ENCODE measurements at regions not wholly inside any gene's neighbourhood (a gene's known extent, or its start where the extent isn't known, plus 50 kb on each side); places are given as distances from the start of the nearest gene placed in this dataset.

DNA sequence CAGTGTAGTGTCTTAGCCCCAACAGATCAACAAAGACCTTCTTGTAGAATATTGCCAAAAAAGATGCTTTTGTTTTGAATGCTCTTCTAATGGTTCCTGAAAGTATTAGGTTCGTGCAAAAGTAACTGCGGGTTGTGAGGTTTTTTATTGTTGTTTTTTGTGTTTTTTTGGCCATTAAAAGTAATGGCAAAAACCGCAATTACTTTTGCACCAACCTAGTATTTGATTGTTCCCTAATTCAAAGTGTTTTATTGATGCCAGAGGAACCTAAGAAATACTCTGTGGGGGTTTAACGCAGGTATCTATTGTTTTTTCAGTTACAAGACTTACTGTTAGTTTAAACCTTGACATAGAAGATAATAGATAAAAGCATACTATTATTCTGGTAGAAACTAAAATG is 150.8 kb upstream of the DAAM1 start (continued):
- no peak for TF ChIP-seq CTCF (IDR thresholded peaks at IDR 0.05; ENCODE audit: control extremely low read depth in 1 of 3, insufficient read depth in 1 of 3, low read depth in 1 of 3, low read length in 3 of 3)
- TF ChIP-seq JUN (IDR thresholded peaks at IDR 0.05; ENCODE audit: low read depth, low read length), result no peak
- no peak for TF ChIP-seq EGR1 (IDR thresholded peaks at IDR 0.05; ENCODE audit: borderline replicate concordance, low read depth, low read length)
- TF ChIP-seq KDM5A (IDR thresholded peaks at IDR 0.05; ENCODE audit: low read length), result no peak
- TF ChIP-seq SP2 (IDR thresholded peaks at IDR 0.05; ENCODE audit: low read length), result no peak
- TF ChIP-seq FOSL1 (IDR thresholded peaks at IDR 0.05; ENCODE audit: insufficient read depth, low read depth, low read length), result no peak
- TF ChIP-seq RFX5 (IDR thresholded peaks at IDR 0.05; ENCODE audit: borderline replicate concordance, low read depth, low read length), result no peak
